Smooth muscle cell (in vitro differentiated cells): ENCODE measurements at regions not wholly inside any gene's neighbourhood (a gene's known extent, or its start where the extent isn't known, plus 50 kb on each side); places are given as distances from the start of the nearest gene placed in this dataset.

Experiments used
- DNase-seq: peaks from one replicate; lab custom pipeline; 2025; ENCODE audit not compliant: unreplicated experiment; lab: John Stamatoyannopoulos, UW
- H2AFZ ChIP-seq: fragments of 200-600 bp; sonication (generic); 2 replicates; pipeline ENCODE4 v1.6.0; 2016; ENCODE audit warnings: antibody characterized with exemption, low read depth, mild to moderate bottlenecking
- H3F3A ChIP-seq: fragments of 200-600 bp; sonication (generic); 2 replicates; pipeline ENCODE4 v1.6.0; 2017; ENCODE audit warnings: antibody characterized with exemption, low read depth
- H3K27ac ChIP-seq: fragments of 200-600 bp; sonication (generic); 2 replicates; pipeline ENCODE4 v1.5.1; 2016; ENCODE audit warnings: low read depth, mild to moderate bottlenecking
- H3K27me3 ChIP-seq: fragments of 200-600 bp; sonication (generic); 2 replicates; pipeline ENCODE4 v1.6.1; 2016; ENCODE audit warnings: low read depth, mild to moderate bottlenecking
- H3K36me3 ChIP-seq: fragments of 200-600 bp; sonication (generic); 2 replicates; pipeline ENCODE4 v1.5.1; 2016; ENCODE audit warnings: low read depth
- H3K4me1 ChIP-seq: fragments of 200-600 bp; sonication (generic); 2 replicates; pipeline ENCODE4 v1.5.1; 2016; ENCODE audit warnings: low read depth
- H3K4me2 ChIP-seq: fragments of 200-600 bp; sonication (generic); 2 replicates; pipeline ENCODE4 v1.6.0; 2016; ENCODE audit warnings: mild to moderate bottlenecking
- H3K4me3 ChIP-seq: fragments of 200-600 bp; sonication (generic); 2 replicates; pipeline ENCODE4 v1.5.1; 2016; ENCODE audit warnings: mild to moderate bottlenecking
- H3K79me2 ChIP-seq: fragments of 200-600 bp; sonication (generic); 2 replicates; pipeline ENCODE4 v1.6.0; 2016; ENCODE audit warnings: low read depth, mild to moderate bottlenecking
- H3K9ac ChIP-seq: fragments of 200-600 bp; sonication (generic); 2 replicates; pipeline ENCODE4 v1.6.0; 2016; ENCODE audit warnings: low read depth
- H3K9me3 ChIP-seq: fragments of 200-600 bp; sonication (generic); replicated peaks from 2 replicates; pipeline ENCODE4 v1.5.1; 2016; ENCODE audit warnings: low read depth
- H4K20me1 ChIP-seq: fragments of 200-600 bp; sonication (generic); 2 replicates; pipeline ENCODE4 v1.6.0; 2016; ENCODE audit warnings: low read depth
- CTCF ChIP-seq: fragments of 200-600 bp; sonication (generic); IDR thresholded peaks from 2 replicates; pipeline ENCODE4 v1.5.1; 2017; ENCODE audit warnings: borderline replicate concordance, mild to moderate bottlenecking, antibody characterized with exemption; ENCODE audit not compliant: insufficient read depth, poor library complexity, severe bottlenecking
- WGBS: methylation state at CpG from one replicate; pipeline ENCODE4 v1.1.7; 2016; ENCODE audit warnings: low lambda C conversion rate; 5-methylcytosine and 5-hydroxymethylcytosine counted together

DNA sequence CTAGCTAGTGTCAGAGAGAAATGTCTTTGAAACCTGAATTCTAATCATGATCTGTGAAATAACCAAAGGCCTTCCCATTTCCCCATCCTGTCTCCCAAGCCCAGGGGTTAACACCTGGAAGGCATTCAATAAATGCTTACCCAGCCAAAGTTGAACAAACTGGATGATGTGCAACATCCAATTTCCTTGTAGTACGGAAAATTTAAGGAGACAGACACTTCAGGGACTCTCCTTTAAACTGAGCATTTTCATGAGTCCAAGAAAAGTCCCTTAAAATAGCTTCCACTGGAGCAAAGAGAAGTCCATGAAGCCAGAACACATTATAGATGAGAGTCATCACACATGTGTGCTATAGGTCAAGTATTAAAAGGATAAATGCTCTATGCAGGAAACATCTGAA lies 271.2 kb downstream of the RAB28 start:
- no peaks in the 10 kb centered on the region for H4K20me1 ChIP-seq
- no peaks in the 10 kb centered on the region for H3K36me3 ChIP-seq
- DNase-seq: no peak
- WGBS: 86% methylated on average over 1 of the region's 1 CpG
- no peaks in the 10 kb centered on the region for H3K79me2 ChIP-seq
- H3K4me2 ChIP-seq: no peak overlapping the region
- no peaks in the 10 kb centered on the region for H3F3A ChIP-seq
- no peak overlapping the region for H3K4me3 ChIP-seq
- H2AFZ ChIP-seq: no peak overlapping the region
- no peaks in the 10 kb centered on the region for H3K27me3 ChIP-seq
- no peaks in the 10 kb centered on the region for H3K9me3 ChIP-seq
- no peak for TF ChIP-seq CTCF
- H3K4me1 ChIP-seq: no peaks in the 10 kb centered on the region
- no peak overlapping the region for H3K27ac ChIP-seq
- no peak overlapping the region for H3K9ac ChIP-seq

- 90% methylated on average over 4 of the region's 4 CpGs for WGBS
- no peak for TF ChIP-seq CTCF
These were observed 274.5 kb downstream of the RAB28 start for GRCh38 chr4:13209600-13209999.

DNA sequence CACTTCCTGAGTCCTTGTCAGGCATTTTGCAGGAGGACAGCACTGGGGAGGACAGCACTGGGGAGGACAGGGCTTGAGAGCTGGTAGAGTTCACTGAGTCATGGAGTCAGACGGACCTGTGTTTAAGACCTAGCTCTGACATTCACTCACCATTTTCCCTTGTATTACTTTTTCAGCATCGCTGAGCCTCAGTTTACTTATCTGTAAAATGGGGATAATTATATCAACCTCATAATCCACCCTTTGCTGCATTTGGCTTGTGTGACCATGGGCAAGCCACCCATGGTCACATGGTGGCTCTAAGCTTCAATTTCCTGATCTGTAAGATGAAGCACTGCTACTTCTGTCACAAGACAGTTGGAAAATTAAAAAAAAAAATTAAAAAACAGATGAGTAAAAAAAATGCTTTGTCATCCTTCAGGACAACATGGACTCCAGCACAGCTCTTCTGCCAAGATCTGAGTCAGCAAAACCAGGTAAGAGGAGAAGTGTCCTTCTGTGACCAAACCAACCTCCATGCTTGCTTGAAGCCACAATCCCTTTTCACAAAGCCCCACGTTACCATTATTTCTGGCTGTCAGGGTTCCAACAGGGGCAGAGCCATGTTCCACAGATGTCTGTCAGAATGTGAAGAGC lies 275.5 kb downstream of the RAB28 start:
- no peak for TF ChIP-seq CTCF
- Histone ChIP-seq H3F3A (no peaks in the 10 kb centered on the region), H3K9ac (no peak overlapping the region), H3K4me1 (no peaks in the 10 kb centered on the region), H3K27me3 (no peaks in the 10 kb centered on the region), H3K4me2 (no peak overlapping the region), H2AFZ (no peak overlapping the region), H3K36me3 (no peaks in the 10 kb centered on the region), H3K27ac (no peak overlapping the region), H3K79me2 (no peaks in the 10 kb centered on the region), H3K9me3 (no peaks in the 10 kb centered on the region), H3K4me3 (no peak overlapping the region), H4K20me1 (no peaks in the 10 kb centered on the region)
- 97% methylated on average over 3 of the region's 3 CpGs for WGBS
- no peak for DNase-seq

More at GRCh38 chr4:13209600-13209999, 274.5 kb downstream of the RAB28 start:
- Histone ChIP-seq H3K79me2 (no peaks in the 10 kb centered on the region), H3F3A (no peaks in the 10 kb centered on the region), H3K4me3 (no peak overlapping the region), H3K27ac (no peak overlapping the region), H3K9ac (no peak overlapping the region), H2AFZ (no peak overlapping the region), H3K27me3 (no peaks in the 10 kb centered on the region), H3K9me3 (no peaks in the 10 kb centered on the region), H4K20me1 (no peaks in the 10 kb centered on the region), H3K36me3 (no peaks in the 10 kb centered on the region), H3K4me1 (no peaks in the 10 kb centered on the region), H3K4me2 (no peak overlapping the region)
- no peak for DNase-seq

GRCh38 chr4:13207226-13207625 lies 276.9 kb downstream of the RAB28 start:
- Histone ChIP-seq H3K4me3 (no peak overlapping the region), H3K27me3 (no peaks in the 10 kb centered on the region), H2AFZ (no peak overlapping the region), H3K9me3 (no peaks in the 10 kb centered on the region), H3F3A (no peaks in the 10 kb centered on the region), H3K79me2 (no peaks in the 10 kb centered on the region), H3K9ac (no peak overlapping the region), H3K27ac (no peak overlapping the region), H3K4me1 (no peaks in the 10 kb centered on the region), H3K36me3 (no peaks in the 10 kb centered on the region), H3K4me2 (no peak overlapping the region), H4K20me1 (no peaks in the 10 kb centered on the region)
- no peak for TF ChIP-seq CTCF
- DNase-seq: no peak
- WGBS: 66% methylated on average over 1 of the region's 1 CpG
